HG02610 (cell line): ENCODE measurements at regions not wholly inside any gene's neighbourhood (a gene's known extent, or its start where the extent isn't known, plus 50 kb on each side); places are given as distances from the start of the nearest gene placed in this dataset.
"Not testable (repeated sequence)": the region's sequence is repeated elsewhere in the genome, so short reads cannot be mapped to it uniquely, and the experiment has no call there.

Source experiments
- ATAC-seq: cut with Tn5 transposase; IDR thresholded peaks from one replicate; pipeline ENCODE4 v1.9.1; 2021; ENCODE audit warnings: mild to moderate bottlenecking, moderate library complexity; ENCODE audit not compliant: unreplicated experiment

DNA sequence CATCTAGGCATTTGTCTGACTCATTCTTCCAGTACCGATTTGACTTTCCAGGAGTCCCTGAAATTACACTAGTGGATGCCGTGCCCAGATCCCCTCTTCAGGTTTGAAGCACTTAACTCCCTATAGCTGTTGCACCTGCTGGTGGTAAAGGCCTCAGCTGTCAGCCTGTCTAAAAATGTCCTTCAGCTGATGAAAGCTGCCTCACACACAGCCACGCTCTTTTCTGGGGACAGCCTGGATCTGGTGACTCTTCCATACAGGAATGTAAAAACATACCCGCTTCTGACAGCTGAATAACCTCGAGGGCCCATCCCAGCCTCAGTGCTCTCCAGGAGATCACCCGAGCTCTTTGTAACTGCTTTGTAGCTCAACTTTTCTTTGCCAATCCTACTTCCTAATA, 534.1 kb upstream of the GRM7 start:
- ATAC-seq, result no peak

DNA sequence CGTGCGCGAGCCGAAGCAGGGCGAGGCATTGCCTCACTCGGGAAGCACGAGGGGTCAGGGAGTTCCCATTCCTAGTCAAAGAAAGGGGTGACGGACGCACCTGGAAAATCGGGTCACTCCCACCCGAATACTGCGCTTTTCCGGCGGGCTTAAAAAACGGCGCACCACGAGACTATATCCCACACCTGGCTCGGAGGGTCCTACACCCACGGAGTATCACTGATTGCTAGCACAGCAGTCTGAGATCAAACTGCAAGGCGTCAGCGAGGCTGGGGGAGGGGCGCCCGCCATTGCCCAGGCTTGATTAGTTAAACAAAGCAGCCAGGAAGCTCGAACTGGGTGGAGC, 520.0 kb upstream of the GRM7 start:
- ATAC-seq, result not testable (repeated sequence)

DNA sequence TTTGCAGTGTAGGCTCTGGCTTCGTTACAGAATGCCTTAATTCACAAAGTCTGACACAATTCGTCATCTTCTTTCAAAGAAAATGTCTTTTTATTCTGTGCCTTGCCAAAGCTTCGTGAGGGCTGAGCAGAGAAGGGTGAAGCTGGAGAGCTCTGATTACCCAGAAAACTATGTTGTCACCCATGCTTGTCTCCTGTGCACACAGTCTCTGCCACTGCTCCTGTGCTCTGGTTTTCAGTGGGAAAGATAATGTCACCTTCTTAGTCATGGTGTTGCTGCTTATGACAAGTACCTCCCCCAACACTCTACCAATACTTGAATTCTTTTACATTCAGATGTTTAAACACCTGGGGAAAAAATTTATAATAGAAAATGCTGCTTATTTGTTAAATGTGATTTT, 509.2 kb upstream of the GRM7 start:
- ATAC-seq, result peak; percentile 56

DNA sequence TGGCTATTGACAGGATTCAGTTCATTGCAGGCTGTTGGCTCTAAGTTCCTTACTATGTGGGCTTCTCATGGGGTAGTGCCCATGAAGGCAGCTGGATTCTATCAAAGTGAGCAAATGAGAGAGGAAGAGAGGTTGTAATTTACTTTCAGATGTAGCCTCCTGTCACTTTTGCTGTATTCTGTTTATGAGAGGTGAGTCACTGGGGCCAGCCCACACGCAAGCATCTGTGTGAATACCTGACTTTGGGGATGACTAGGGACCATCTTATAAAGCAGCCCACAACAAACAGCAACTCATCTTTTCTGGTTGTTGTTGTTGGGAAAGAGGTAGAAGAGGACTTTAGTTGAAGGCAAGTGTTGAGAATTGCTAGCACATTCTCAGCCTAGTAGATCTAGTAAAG, 506.3 kb upstream of the GRM7 start:
- ATAC-seq, result no peak

DNA sequence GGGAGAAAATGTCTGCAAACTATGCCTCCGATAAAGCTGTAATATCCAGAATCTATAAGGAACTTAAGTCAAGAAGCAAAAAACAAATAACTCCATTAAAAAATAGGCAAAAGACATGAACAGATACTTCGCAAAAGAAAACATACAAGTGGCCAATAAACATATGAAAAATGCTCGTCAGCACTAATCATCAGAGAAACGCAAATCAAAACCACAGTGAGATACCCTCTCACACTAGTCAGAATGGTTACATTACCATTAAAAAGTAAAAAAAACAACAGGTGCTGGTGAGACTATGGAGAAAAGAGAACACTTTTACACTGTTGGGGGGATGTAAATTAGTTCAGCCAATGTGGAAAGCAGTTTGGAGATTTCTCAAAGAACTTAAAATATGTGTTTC, 498.5 kb upstream of the GRM7 start:
- ATAC-seq, result no peak

DNA sequence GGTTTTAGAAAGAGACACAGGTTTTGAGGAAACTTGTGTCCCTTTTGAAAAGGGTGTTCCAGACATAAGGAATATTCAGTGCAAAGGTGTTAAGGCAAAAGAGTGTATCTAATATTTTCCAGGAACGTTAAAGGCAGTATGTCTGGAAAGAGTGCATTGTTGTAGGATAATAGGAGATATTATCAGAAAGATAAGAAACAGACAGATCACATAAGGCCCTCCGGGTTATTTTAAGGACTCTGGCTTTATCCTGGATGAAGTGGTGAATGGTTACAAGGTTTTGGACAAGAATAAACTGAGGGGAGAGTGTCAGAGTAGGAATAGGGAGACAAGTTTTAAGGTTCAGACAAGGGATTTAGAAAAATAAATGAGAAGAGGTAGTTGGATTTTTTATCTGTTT, 493.7 kb upstream of the GRM7 start:
- ATAC-seq, result no peak

DNA sequence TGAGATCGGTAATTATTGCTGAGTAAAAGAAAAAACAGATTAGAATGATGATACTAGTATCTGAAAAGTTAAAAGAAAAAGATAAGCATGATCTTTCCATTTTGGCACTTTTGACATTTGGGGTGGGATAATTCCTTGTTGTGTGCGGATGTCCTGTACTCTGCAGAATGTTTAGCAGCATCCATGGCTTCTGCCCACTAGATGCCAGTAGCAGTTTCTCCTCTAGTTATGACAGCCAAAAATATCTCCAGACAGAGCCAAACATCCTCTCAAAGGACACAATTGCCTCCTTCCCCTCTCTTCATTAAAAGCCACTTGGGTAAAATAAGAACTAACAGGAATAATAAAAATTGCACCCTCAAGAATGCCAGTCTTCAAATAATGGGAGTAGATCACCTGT, 468.8 kb upstream of the GRM7 start:
- no peak for ATAC-seq

DNA sequence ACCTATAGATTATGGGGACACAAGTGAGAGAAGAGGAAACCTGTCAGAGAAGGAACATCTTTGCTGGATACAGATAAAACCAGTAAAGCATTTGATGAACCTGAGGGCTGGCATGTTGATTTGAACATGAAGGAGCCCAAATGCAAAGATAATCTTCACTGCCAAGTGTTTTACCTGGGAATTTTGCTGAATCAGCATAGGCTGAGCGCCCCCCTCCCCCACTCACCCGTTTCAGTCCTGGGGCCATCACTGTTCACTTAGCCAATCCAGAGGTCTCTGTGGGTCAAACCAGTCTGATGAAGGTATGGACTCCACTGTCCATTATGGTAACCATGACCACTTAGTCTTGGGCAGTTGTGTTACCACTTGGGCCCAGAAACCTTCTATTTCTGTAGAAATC, 466.0 kb upstream of the GRM7 start:
- no peak for ATAC-seq

DNA sequence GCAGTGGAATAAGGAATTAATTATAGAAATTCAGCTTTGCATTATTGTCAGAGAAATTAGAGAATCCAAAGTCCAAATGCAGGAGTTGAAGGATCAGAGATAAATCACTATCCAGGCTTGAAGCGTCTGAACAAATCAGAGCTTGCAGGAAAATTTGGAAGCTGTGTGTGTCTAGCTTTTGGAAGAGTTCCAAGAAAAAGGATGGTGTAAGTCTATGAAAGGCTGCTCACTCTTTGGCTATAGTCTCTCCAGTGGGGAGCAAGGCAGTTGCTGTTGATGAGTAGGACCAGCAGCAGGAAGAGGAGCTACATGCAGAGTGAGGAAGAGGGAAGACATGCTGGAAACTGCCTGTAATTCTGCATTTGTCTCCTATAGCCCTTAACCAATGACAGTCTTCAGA, 464.3 kb upstream of the GRM7 start:
- no peak for ATAC-seq

DNA sequence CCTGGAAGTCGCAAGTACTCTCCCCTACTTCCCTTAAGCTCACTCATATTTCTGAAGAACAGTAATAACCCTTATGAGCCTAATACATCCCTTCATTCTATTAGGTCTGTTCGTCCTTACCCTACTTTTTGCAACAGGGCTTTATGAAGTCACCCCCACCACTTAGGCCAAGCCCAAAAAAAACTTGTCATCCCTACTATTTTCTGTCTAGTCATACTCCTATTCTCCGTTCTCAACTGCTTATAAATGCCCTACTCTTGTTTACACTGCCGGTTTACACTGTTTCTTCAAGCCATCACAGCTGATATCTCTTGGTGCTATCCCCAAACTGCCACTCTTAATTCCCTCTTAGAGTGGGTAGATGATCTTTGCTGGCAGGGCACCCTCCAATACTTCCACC, 458.2 kb upstream of the GRM7 start:
- not testable (repeated sequence) for ATAC-seq

- not testable (repeated sequence) for ATAC-seq
These were observed 454.0 kb upstream of the GRM7 start for GRCh38 chr3:6406923-6407322.

DNA sequence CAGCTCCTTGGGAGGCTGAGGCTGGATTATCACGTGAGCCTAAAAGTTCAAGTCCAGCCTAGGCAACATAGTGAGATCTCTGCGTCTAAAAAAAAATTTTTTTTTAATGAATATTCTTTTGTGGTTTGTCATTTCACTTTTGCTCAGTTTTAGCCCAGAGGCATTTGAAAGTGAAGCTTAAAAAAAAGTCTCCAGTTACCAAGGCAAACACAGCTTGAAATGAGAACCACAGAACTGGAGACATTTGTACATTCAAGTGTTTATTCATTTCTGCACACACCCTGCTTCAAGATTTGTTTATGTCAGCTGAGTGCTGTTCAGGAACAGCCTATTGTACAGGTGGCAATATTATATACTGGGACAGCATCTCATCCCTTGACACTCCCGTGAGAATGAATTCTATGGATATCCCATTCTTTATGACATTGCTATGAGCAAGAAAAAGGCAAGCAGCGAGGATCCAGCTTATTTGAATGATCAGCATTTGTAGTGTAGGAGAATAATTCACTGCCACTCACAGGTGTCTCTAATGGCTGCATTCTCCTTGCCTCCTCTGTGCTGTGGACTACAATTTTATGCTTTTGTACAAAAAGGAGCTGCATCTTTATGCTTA, 444.8 kb upstream of the GRM7 start:
- ATAC-seq, result no peak

DNA sequence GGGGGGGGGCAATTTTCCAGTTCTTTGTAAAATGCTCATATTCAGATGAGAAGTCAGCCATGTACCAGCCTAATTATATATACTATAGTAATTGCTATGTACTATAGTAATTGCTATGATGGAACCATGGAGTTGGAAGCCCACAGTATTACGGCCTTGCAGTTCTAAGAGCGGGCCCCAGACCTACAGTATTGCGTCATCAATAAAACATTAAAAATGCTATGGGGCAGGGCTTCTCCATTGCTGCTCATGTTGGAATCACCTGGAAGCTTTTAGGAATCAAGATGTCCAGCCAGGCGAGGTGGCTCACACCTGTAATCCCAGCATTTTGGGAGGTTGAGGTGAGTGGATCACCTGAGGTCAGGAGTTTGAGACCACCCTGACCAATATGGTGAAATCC, 443.7 kb upstream of the GRM7 start:
- no peak for ATAC-seq

DNA sequence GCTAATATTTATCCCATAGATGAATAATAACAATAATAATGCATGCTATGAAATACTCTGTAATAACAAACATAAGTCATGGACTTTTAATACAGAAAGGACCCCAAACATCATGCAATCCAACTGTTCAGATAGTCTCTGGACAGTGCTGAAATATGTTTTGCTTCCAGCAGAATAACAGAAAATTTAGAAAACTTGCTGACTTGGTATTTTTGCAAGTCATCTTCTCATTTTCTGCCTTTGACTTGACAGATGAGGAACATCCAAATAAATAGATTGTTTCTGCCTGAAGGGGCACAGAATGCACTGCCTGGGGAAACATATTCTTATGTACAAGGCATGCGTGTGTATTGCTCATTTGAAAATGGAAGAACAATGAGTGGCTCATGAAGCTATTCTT, 442.4 kb upstream of the GRM7 start:
- ATAC-seq, result no peak

- no peak for ATAC-seq
These were observed 439.1 kb upstream of the GRM7 start for GRCh38 chr3:6421666-6422445.

DNA sequence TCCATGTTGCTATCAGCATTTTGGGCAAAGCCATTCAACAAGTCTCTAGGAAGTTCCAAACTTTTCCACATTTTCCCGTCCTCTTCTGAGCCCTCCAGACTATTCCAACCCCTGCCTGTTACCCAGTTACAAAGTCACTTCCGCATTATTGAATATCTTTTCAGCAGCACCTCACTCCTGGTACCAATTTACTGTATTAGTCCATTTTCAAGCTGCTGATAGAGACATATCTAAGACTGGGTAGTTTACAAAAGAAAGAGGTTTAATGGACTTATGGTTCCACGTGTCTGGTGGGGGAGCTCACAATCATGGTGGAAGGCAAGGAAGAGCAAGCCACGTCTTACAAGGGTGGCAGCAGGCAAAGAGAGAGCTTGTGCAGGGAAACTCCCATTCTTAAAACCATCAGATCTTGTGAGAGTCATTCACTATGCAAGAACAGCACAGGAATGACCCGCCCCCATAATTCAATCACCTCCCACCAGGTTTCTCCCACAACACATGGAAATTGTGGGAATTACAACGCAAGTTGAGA, 435.6 kb upstream of the GRM7 start:
- no peak for ATAC-seq

- not testable (repeated sequence) for ATAC-seq
These were observed 432.6 kb upstream of the GRM7 start for GRCh38 chr3:6428276-6428675.

- ATAC-seq, result no peak
These were observed 425.0 kb upstream of the GRM7 start for GRCh38 chr3:6435951-6436350.

GRCh38 chr3:6437631-6438030, 423.3 kb upstream of the GRM7 start:
- no peak for ATAC-seq

GRCh38 chr3:6438031-6438430, 422.9 kb upstream of the GRM7 start:
- no peak for ATAC-seq

GRCh38 chr3:6439226-6439625, 421.7 kb upstream of the GRM7 start:
- no peak for ATAC-seq

GRCh38 chr3:6439824-6440223, 421.1 kb upstream of the GRM7 start:
- ATAC-seq, result no peak
